GM23338 (cell line): ENCODE measurements at regions not wholly inside any gene's neighbourhood (a gene's known extent, or its start where the extent isn't known, plus 50 kb on each side); places are given as distances from the start of the nearest gene placed in this dataset.

Experiments used
- ATAC-seq: fragments of 200-7000 bp; cut with Tn5 transposase; 3 replicates; pipeline ENCODE4 v1.9.1; 2020
- DNase-seq: peaks from one replicate; pipeline ENCODE4 v3.0.0-alpha.2; 2015; ENCODE audit warnings: low spot score
- H2AFZ ChIP-seq: fragments of 200-600 bp; sonication (generic); 2 replicates; pipeline ENCODE4 v1.8.0; 2016; ENCODE audit warnings: antibody characterized with exemption, mild to moderate bottlenecking, moderate library complexity
- H3F3A ChIP-seq: fragments of 200-600 bp; sonication (generic); replicated peaks from 2 replicates; pipeline ENCODE4 v1.8.0; 2017; ENCODE audit warnings: antibody characterized with exemption, mixed run types, low read depth
- H3K27ac ChIP-seq: fragments of 200-600 bp; sonication (generic); 2 replicates; pipeline ENCODE4 v1.6.1; 2016; ENCODE audit warnings: low read depth
- H3K27me3 ChIP-seq: fragments of 200-600 bp; sonication (generic); 2 replicates; pipeline ENCODE4 v1.8.0; 2016; ENCODE audit warnings: mild to moderate bottlenecking, mixed run types, moderate library complexity; ENCODE audit not compliant: insufficient read depth
- H3K36me3 ChIP-seq: fragments of 200-600 bp; sonication (generic); 2 replicates; pipeline ENCODE4 v1.8.0; 2016; ENCODE audit warnings: mild to moderate bottlenecking; ENCODE audit not compliant: insufficient read depth
- H3K4me1 ChIP-seq: fragments of 200-600 bp; sonication (generic); 2 replicates; pipeline ENCODE4 v1.8.0; 2016; ENCODE audit warnings: mild to moderate bottlenecking, moderate library complexity; ENCODE audit not compliant: insufficient read depth
- H3K4me2 ChIP-seq: fragments of 200-600 bp; sonication (generic); 2 replicates; pipeline ENCODE4 v1.7.1; 2017; ENCODE audit warnings: mixed run types
- H3K4me3 ChIP-seq: fragments of 200-600 bp; sonication (generic); 2 replicates; pipeline ENCODE4 v1.6.1; 2016; ENCODE audit warnings: mixed run types
- H3K79me2 ChIP-seq: fragments of 200-600 bp; sonication (generic); replicated peaks from 2 replicates; pipeline ENCODE4 v1.8.0; 2017; ENCODE audit warnings: mild to moderate bottlenecking; ENCODE audit not compliant: insufficient read depth
- H3K9me2 ChIP-seq: fragments of 200-600 bp; sonication (generic); 2 replicates; pipeline ENCODE4 v1.8.0; 2017; ENCODE audit not compliant: insufficient read depth
- H4K20me1 ChIP-seq: fragments of 200-600 bp; sonication (generic); replicated peaks from 2 replicates; pipeline ENCODE4 v1.8.0; 2017; ENCODE audit warnings: mild to moderate bottlenecking; ENCODE audit not compliant: insufficient read depth
- H3K27ac Mint-ChIP-seq: 2 replicates; pipeline ENCODE4 v1.8.0; 2020; ENCODE audit warnings: inconsistent platforms, mild to moderate bottlenecking, moderate library complexity, mixed read lengths
- H3K27me3 Mint-ChIP-seq: 3 replicates; pipeline ENCODE4 v1.8.0; 2022; ENCODE audit warnings: low read depth, mild to moderate bottlenecking, moderate library complexity, mixed read lengths, inconsistent platforms; ENCODE audit not compliant: insufficient read depth, poor library complexity
- H3K36me3 Mint-ChIP-seq: 3 replicates; pipeline ENCODE4 v1.8.0; 2021; ENCODE audit warnings: low read depth, mild to moderate bottlenecking, inconsistent platforms, moderate library complexity, mixed read lengths
- H3K4me1 Mint-ChIP-seq: 3 replicates; pipeline ENCODE4 v1.8.0; 2020; ENCODE audit warnings: mild to moderate bottlenecking, inconsistent platforms, mixed read lengths
- H3K4me3 Mint-ChIP-seq: 3 replicates; pipeline ENCODE4 v1.8.0; 2021; ENCODE audit warnings: moderate library complexity, mild to moderate bottlenecking, inconsistent platforms, mixed read lengths
- H3K9me3 Mint-ChIP-seq: 3 replicates; pipeline ENCODE4 v1.8.0; 2020; ENCODE audit warnings: moderate library complexity, mild to moderate bottlenecking, inconsistent platforms, mixed read lengths
- CREB1 ChIP-seq: fragments of 250-450 bp; sonication (Bioruptor Pico); IDR thresholded peaks from 2 replicates; pipeline ENCODE4 v1.5.0; 2020; ENCODE audit warnings: low read depth, mild to moderate bottlenecking, moderate library complexity
- EZH2 ChIP-seq: fragments of 200-600 bp; sonication (generic); IDR thresholded peaks from one replicate; pipeline ENCODE4 v1.8.0; 2017; ENCODE audit warnings: antibody characterized with exemption, mild to moderate bottlenecking, low read depth; ENCODE audit not compliant: unreplicated experiment
- EZH2phosphoT487 ChIP-seq: fragments of 200-600 bp; sonication (generic); IDR thresholded peaks from one replicate; pipeline ENCODE4 v1.8.1; 2018; ENCODE audit warnings: antibody characterized with exemption; ENCODE audit not compliant: unreplicated experiment
- POLR2AphosphoS5 ChIP-seq: IDR thresholded peaks from 2 replicates; pipeline ENCODE4 v1.6.1; 2016; ENCODE audit warnings: antibody characterized with exemption, low read depth
- TF ChIP-seq, protein P1 (sequence below), 2 experiments: fragments of 200-600 bp in 1 of 2; sonication (generic) in 1 of 2; conservative IDR thresholded peaks; 2 replicates each; pipeline versions ENCODE4 v1.5.1 to v1.6.1; 2016 to 2017; ENCODE audit warnings: antibody characterized with exemption in 2 of 2, low read depth in 2 of 2, mild to moderate bottlenecking in 2 of 2, moderate library complexity in 1 of 2
- TF ChIP-seq, protein P2 (sequence below): fragments of 250-450 bp; sonication (Bioruptor Pico); IDR thresholded peaks from 2 replicates; pipeline ENCODE4 v1.5.0; 2020; ENCODE audit warnings: mild to moderate bottlenecking, moderate library complexity
- TF ChIP-seq, protein P3 (sequence below): IDR thresholded peaks from one replicate; pipeline ENCODE4 v1.6.1; 2018; ENCODE audit warnings: antibody characterized with exemption; ENCODE audit not compliant: unreplicated experiment
- TF ChIP-seq, protein P4 (sequence below): IDR thresholded peaks from 2 replicates; pipeline ENCODE4 v1.6.1; 2016; ENCODE audit warnings: antibody characterized with exemption

DNA sequence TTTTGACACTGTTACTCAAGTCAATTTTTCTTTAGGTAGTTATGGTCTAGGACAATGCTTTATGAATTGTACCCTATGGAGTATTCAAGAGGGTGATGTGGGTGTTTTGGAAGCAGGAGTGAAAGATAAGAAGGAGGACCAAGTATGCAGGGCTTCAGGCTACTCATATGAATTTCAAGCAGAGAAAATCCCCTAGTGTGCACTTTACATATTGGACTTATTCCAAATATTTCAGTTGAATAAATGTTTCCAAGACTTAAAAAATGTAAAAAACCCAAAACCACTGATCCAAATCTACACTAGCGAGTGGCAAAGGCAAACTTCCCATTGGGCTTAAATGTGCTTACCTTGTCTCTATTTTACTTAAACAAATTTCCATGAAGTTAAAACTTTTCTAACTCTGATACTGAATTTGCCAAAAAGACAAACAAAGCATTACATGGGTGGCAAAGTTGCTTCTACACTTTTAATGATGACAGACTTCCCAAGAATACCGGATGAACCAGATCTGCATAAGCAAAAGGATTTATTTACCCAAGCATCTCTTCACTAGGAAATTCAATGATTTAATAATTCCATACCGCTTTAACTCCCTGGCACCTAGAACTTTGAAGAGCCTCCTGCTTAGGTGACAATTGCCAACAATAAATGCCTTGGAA is 1233.5 kb upstream of the NXPH2 start:
- no peak overlapping the region for H3K4me3 ChIP-seq
- TF ChIP-seq, protein P1, sequence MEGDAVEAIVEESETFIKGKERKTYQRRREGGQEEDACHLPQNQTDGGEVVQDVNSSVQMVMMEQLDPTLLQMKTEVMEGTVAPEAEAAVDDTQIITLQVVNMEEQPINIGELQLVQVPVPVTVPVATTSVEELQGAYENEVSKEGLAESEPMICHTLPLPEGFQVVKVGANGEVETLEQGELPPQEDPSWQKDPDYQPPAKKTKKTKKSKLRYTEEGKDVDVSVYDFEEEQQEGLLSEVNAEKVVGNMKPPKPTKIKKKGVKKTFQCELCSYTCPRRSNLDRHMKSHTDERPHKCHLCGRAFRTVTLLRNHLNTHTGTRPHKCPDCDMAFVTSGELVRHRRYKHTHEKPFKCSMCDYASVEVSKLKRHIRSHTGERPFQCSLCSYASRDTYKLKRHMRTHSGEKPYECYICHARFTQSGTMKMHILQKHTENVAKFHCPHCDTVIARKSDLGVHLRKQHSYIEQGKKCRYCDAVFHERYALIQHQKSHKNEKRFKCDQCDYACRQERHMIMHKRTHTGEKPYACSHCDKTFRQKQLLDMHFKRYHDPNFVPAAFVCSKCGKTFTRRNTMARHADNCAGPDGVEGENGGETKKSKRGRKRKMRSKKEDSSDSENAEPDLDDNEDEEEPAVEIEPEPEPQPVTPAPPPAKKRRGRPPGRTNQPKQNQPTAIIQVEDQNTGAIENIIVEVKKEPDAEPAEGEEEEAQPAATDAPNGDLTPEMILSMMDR (conservative IDR thresholded peaks at IDR 0.05; ENCODE audit: low read depth in 2 of 2) = no peak
- TF ChIP-seq, protein P2, sequence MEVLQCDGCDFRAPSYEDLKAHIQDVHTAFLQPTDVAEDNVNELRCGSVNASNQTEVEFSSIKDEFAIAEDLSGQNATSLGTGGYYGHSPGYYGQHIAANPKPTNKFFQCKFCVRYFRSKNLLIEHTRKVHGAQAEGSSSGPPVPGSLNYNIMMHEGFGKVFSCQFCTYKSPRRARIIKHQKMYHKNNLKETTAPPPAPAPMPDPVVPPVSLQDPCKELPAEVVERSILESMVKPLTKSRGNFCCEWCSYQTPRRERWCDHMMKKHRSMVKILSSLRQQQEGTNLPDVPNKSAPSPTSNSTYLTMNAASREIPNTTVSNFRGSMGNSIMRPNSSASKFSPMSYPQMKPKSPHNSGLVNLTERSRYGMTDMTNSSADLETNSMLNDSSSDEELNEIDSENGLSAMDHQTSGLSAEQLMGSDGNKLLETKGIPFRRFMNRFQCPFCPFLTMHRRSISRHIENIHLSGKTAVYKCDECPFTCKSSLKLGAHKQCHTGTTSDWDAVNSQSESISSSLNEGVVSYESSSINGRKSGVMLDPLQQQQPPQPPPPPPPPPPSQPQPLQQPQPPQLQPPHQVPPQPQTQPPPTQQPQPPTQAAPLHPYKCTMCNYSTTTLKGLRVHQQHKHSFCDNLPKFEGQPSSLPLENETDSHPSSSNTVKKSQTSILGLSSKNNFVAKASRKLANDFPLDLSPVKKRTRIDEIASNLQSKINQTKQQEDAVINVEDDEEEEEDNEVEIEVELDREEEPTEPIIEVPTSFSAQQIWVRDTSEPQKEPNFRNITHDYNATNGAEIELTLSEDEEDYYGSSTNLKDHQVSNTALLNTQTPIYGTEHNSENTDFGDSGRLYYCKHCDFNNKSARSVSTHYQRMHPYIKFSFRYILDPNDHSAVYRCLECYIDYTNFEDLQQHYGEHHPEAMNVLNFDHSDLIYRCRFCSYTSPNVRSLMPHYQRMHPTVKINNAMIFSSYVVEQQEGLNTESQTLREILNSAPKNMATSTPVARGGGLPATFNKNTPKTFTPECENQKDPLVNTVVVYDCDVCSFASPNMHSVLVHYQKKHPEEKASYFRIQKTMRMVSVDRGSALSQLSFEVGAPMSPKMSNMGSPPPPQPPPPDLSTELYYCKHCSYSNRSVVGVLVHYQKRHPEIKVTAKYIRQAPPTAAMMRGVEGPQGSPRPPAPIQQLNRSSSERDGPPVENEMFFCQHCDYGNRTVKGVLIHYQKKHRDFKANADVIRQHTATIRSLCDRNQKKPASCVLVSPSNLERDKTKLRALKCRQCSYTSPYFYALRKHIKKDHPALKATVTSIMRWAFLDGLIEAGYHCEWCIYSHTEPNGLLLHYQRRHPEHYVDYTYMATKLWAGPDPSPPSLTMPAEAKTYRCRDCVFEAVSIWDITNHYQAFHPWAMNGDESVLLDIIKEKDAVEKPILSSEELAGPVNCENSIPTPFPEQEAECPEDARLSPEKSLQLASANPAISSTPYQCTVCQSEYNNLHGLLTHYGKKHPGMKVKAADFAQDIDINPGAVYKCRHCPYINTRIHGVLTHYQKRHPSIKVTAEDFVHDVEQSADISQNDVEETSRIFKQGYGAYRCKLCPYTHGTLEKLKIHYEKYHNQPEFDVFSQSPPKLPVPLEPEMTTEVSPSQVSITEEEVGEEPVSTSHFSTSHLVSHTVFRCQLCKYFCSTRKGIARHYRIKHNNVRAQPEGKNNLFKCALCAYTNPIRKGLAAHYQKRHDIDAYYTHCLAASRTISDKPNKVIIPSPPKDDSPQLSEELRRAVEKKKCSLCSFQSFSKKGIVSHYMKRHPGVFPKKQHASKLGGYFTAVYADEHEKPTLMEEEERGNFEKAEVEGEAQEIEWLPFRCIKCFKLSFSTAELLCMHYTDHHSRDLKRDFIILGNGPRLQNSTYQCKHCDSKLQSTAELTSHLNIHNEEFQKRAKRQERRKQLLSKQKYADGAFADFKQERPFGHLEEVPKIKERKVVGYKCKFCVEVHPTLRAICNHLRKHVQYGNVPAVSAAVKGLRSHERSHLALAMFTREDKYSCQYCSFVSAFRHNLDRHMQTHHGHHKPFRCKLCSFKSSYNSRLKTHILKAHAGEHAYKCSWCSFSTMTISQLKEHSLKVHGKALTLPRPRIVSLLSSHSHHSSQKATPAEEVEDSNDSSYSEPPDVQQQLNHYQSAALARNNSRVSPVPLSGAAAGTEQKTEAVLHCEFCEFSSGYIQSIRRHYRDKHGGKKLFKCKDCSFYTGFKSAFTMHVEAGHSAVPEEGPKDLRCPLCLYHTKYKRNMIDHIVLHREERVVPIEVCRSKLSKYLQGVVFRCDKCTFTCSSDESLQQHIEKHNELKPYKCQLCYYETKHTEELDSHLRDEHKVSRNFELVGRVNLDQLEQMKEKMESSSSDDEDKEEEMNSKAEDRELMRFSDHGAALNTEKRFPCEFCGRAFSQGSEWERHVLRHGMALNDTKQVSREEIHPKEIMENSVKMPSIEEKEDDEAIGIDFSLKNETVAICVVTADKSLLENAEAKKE = no peak
- TF ChIP-seq EZH2 (no peak), EZH2phosphoT487 (no peak), CREB1 (CRISPR knock-in tag) (no peak), POLR2AphosphoS5 (no peak)
- TF ChIP-seq, protein P3, sequence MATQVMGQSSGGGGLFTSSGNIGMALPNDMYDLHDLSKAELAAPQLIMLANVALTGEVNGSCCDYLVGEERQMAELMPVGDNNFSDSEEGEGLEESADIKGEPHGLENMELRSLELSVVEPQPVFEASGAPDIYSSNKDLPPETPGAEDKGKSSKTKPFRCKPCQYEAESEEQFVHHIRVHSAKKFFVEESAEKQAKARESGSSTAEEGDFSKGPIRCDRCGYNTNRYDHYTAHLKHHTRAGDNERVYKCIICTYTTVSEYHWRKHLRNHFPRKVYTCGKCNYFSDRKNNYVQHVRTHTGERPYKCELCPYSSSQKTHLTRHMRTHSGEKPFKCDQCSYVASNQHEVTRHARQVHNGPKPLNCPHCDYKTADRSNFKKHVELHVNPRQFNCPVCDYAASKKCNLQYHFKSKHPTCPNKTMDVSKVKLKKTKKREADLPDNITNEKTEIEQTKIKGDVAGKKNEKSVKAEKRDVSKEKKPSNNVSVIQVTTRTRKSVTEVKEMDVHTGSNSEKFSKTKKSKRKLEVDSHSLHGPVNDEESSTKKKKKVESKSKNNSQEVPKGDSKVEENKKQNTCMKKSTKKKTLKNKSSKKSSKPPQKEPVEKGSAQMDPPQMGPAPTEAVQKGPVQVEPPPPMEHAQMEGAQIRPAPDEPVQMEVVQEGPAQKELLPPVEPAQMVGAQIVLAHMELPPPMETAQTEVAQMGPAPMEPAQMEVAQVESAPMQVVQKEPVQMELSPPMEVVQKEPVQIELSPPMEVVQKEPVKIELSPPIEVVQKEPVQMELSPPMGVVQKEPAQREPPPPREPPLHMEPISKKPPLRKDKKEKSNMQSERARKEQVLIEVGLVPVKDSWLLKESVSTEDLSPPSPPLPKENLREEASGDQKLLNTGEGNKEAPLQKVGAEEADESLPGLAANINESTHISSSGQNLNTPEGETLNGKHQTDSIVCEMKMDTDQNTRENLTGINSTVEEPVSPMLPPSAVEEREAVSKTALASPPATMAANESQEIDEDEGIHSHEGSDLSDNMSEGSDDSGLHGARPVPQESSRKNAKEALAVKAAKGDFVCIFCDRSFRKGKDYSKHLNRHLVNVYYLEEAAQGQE = no peak
- TF ChIP-seq, protein P4, sequence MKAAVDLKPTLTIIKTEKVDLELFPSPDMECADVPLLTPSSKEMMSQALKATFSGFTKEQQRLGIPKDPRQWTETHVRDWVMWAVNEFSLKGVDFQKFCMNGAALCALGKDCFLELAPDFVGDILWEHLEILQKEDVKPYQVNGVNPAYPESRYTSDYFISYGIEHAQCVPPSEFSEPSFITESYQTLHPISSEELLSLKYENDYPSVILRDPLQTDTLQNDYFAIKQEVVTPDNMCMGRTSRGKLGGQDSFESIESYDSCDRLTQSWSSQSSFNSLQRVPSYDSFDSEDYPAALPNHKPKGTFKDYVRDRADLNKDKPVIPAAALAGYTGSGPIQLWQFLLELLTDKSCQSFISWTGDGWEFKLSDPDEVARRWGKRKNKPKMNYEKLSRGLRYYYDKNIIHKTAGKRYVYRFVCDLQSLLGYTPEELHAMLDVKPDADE = no peak

More for the DNA sequence above, 1233.5 kb upstream of the NXPH2 start:
- Mint-ChIP-seq H3K36me3 (no peaks in the 10 kb centered on the region; the same call in 1 of the 3 replicates), H3K4me1 (no peaks in the 10 kb centered on the region), H3K4me3 (no peak overlapping the region), H3K27ac (0 out of 2 replicates have a peak overlapping the region, but pooled peaks have one; percentile 25), H3K27me3 (no peaks in the 10 kb centered on the region), H3K9me3 (no peaks in the 10 kb centered on the region; the same call in 2 of the 3 replicates)
- no peaks in the 10 kb centered on the region for H3K9me2 ChIP-seq
- no peaks in the 10 kb centered on the region for H3F3A ChIP-seq
- no peaks in the 10 kb centered on the region for H3K4me1 ChIP-seq
- no peak for ATAC-seq
- H2AFZ ChIP-seq = no peak overlapping the region
- no peaks in the 10 kb centered on the region for H3K79me2 ChIP-seq
- no peak overlapping the region for H3K4me2 ChIP-seq
- DNase-seq = no peak
- no peaks in the 10 kb centered on the region for H4K20me1 ChIP-seq
- H3K27ac ChIP-seq = no peak overlapping the region
- H3K27me3 ChIP-seq = no peaks in the 10 kb centered on the region
- no peaks in the 10 kb centered on the region for H3K36me3 ChIP-seq
